ENCODE measurements at regions not wholly inside any gene's neighbourhood (a gene's known extent, or its start where the extent isn't known, plus 50 kb on each side); places are given as distances from the start of the nearest gene placed in this dataset.

- TF ChIP-seq, protein P1, sequence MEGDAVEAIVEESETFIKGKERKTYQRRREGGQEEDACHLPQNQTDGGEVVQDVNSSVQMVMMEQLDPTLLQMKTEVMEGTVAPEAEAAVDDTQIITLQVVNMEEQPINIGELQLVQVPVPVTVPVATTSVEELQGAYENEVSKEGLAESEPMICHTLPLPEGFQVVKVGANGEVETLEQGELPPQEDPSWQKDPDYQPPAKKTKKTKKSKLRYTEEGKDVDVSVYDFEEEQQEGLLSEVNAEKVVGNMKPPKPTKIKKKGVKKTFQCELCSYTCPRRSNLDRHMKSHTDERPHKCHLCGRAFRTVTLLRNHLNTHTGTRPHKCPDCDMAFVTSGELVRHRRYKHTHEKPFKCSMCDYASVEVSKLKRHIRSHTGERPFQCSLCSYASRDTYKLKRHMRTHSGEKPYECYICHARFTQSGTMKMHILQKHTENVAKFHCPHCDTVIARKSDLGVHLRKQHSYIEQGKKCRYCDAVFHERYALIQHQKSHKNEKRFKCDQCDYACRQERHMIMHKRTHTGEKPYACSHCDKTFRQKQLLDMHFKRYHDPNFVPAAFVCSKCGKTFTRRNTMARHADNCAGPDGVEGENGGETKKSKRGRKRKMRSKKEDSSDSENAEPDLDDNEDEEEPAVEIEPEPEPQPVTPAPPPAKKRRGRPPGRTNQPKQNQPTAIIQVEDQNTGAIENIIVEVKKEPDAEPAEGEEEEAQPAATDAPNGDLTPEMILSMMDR (conservative IDR thresholded peaks at IDR 0.05; ENCODE audit: low read depth in 2 of 2): no peak
- no peak for TF ChIP-seq EZH2 (IDR thresholded peaks at IDR 0.05; ENCODE audit: low read depth, unreplicated experiment)
- no peak for TF ChIP-seq POLR2AphosphoS5 (IDR thresholded peaks at IDR 0.05; ENCODE audit: low read depth)
- TF ChIP-seq CREB1 (CRISPR knock-in tag; IDR thresholded peaks at IDR 0.05; ENCODE audit: low read depth): no peak
- no peak for TF ChIP-seq EZH2phosphoT487 (IDR thresholded peaks at IDR 0.05; ENCODE audit: unreplicated experiment)
- no peak for TF ChIP-seq REST (IDR thresholded peaks at IDR 0.05; ENCODE audit: unreplicated experiment)
- no peak for TF ChIP-seq JUNB (IDR thresholded peaks at IDR 0.05; ENCODE audit: unreplicated experiment)
- no peak for TF ChIP-seq ETS1 (IDR thresholded peaks at IDR 0.05)
Observed at GRCh38 chr16:52123842-52124241, 423.1 kb downstream of the TOX3 start.
